Muscle of leg (tissue), 3 donors: ENCODE measurements at regions not wholly inside any gene's neighbourhood (a gene's known extent, or its start where the extent isn't known, plus 50 kb on each side); places are given as distances from the start of the nearest gene placed in this dataset.

Source experiments
- DNase-seq: peaks from one replicate; pipeline ENCODE4 v3.0.0; 2013
- H3K27ac ChIP-seq: one replicate; pipeline ENCODE4 v1.5.1; 2013; ENCODE audit warnings: mild to moderate bottlenecking, low read length, control low read depth
- H3K27me3 ChIP-seq: one replicate; pipeline ENCODE4 v1.6.1; 2013; ENCODE audit warnings: low read length; ENCODE audit not compliant: control insufficient read depth, insufficient read depth
- H3K36me3 ChIP-seq: one replicate; pipeline ENCODE4 v1.6.1; 2013; ENCODE audit warnings: low read length; ENCODE audit not compliant: control insufficient read depth, insufficient read depth
- H3K4me1 ChIP-seq: one replicate; pipeline ENCODE4 v1.6.1; 2013; ENCODE audit warnings: low read length; ENCODE audit not compliant: control insufficient read depth, insufficient read depth
- H3K4me3 ChIP-seq: one replicate; pipeline ENCODE4 v1.5.1; 2013; ENCODE audit warnings: low read length, control low read depth
- H3K9me3 ChIP-seq: replicated peaks from 2 replicates; pipeline ENCODE4 v1.6.1; 2013; ENCODE audit warnings: low read depth, low read length; ENCODE audit not compliant: control insufficient read depth
- WGBS: methylation state at CpG from one replicate; pipeline ENCODE4 v1.1.5; 2013; ENCODE audit warnings: missing lambda C conversion rate; ENCODE audit not compliant: insufficient coverage; 5-methylcytosine and 5-hydroxymethylcytosine counted together

GRCh38 chr13:76719955-76720354, 166.2 kb downstream of the KCTD12 start:
- 96% methylated on average over 2 of the region's 2 CpGs for WGBS
- no peaks in the 10 kb centered on the region for H3K9me3 ChIP-seq
- no peaks in the 10 kb centered on the region for H3K27me3 ChIP-seq
- H3K4me3 ChIP-seq, result no peak overlapping the region
- peaks cover 7% of the 10 kb centered on the region for H3K4me1 ChIP-seq
- no peaks in the 10 kb centered on the region for H3K36me3 ChIP-seq
- no peak for DNase-seq
- H3K27ac ChIP-seq, result no peak overlapping the region

- Histone ChIP-seq H3K9me3 (no peaks in the 10 kb centered on the region), H3K27me3 (no peaks in the 10 kb centered on the region), H3K36me3 (no peaks in the 10 kb centered on the region), H3K27ac (no peak overlapping the region), H3K4me1 (peaks cover 11% of the 10 kb centered on the region), H3K4me3 (no peak overlapping the region)
- no CpG with 5 or more reads among the region's 1 CpG for WGBS
- DNase-seq, result no peak
Observed at GRCh38 chr13:76717092-76717491, 169.1 kb downstream of the KCTD12 start.

- WGBS, result 8% methylated on average over 2 of the region's 5 CpGs
- Histone ChIP-seq H3K27ac (peak overlapping the region; percentile 66), H3K4me1 (peaks cover 15% of the 10 kb centered on the region), H3K9me3 (no peaks in the 10 kb centered on the region), H3K36me3 (no peaks in the 10 kb centered on the region), H3K4me3 (no peak overlapping the region), H3K27me3 (no peaks in the 10 kb centered on the region)
- peak; percentile 84 for DNase-seq
Observed at GRCh38 chr13:76715621-76716020, 170.6 kb downstream of the KCTD12 start.

GRCh38 chr13:76715075-76715474, 171.1 kb downstream of the KCTD12 start:
- H3K9me3 ChIP-seq, result no peaks in the 10 kb centered on the region
- H3K36me3 ChIP-seq, result no peaks in the 10 kb centered on the region
- WGBS, result no CpG with 5 or more reads among the region's 4 CpGs
- H3K4me1 ChIP-seq, result peaks cover 16% of the 10 kb centered on the region
- DNase-seq, result peak; percentile 92
- no peak overlapping the region for H3K4me3 ChIP-seq
- H3K27ac ChIP-seq, result peak overlapping the region; percentile 66
- no peaks in the 10 kb centered on the region for H3K27me3 ChIP-seq

- Histone ChIP-seq H3K27me3 (no peaks in the 10 kb centered on the region), H3K27ac (no peak overlapping the region), H3K4me3 (no peak overlapping the region), H3K4me1 (peaks cover 32% of the 10 kb centered on the region), H3K9me3 (no peaks in the 10 kb centered on the region), H3K36me3 (no peaks in the 10 kb centered on the region)
- DNase-seq, result no peak
- 100% methylated on average over 1 of the region's 1 CpG for WGBS
Observed at GRCh38 chr13:76713280-76713679, 172.9 kb downstream of the KCTD12 start.

GRCh38 chr13:76711550-76712182, 174.5 kb downstream of the KCTD12 start:
- H3K4me3 ChIP-seq, result no peak overlapping the region
- no CpG with 5 or more reads among the region's 3 CpGs for WGBS

GRCh38 chr13:76709851-76710250, 176.4 kb downstream of the KCTD12 start:
- no peak overlapping the region for H3K4me3 ChIP-seq
- H3K27me3 ChIP-seq, result no peaks in the 10 kb centered on the region
- H3K36me3 ChIP-seq, result no peaks in the 10 kb centered on the region
- no peaks in the 10 kb centered on the region for H3K9me3 ChIP-seq
- DNase-seq, result no peak
- WGBS, result no CpG with 5 or more reads among the region's 1 CpG
- H3K27ac ChIP-seq, result peak overlapping the region; percentile 79
- H3K4me1 ChIP-seq, result peaks cover 39% of the 10 kb centered on the region

More at GRCh38 chr13:76711550-76712182, 174.5 kb downstream of the KCTD12 start:
- peaks cover 41% of the 10 kb centered on the region for H3K4me1 ChIP-seq
- H3K27me3 ChIP-seq, result no peaks in the 10 kb centered on the region
- peak; percentile 98 for DNase-seq
- peak overlapping the region; percentile 79 for H3K27ac ChIP-seq
- no peaks in the 10 kb centered on the region for H3K9me3 ChIP-seq
- no peaks in the 10 kb centered on the region for H3K36me3 ChIP-seq

- Histone ChIP-seq H3K36me3 (no peaks in the 10 kb centered on the region), H3K9me3 (no peaks in the 10 kb centered on the region), H3K4me3 (no peak overlapping the region), H3K27ac (peak overlapping the region; percentile 57), H3K27me3 (no peaks in the 10 kb centered on the region), H3K4me1 (peaks cover 35% of the 10 kb centered on the region)
- DNase-seq, result peak; percentile 77
- WGBS, result 61% methylated on average over 3 of the region's 6 CpGs
Observed at GRCh38 chr13:76708138-76708688, 178.0 kb downstream of the KCTD12 start.

- Histone ChIP-seq H3K36me3 (no peaks in the 10 kb centered on the region), H3K9me3 (no peaks in the 10 kb centered on the region), H3K27ac (no peak overlapping the region), H3K4me3 (no peak overlapping the region), H3K4me1 (peaks cover 32% of the 10 kb centered on the region), H3K27me3 (no peaks in the 10 kb centered on the region)
- 60% methylated on average over 1 of the region's 3 CpGs for WGBS
- DNase-seq, result no peak
Observed at GRCh38 chr13:76707360-76707759, 178.8 kb downstream of the KCTD12 start.

GRCh38 chr13:76703621-76704288, 182.4 kb downstream of the KCTD12 start:
- Histone ChIP-seq H3K4me1 (peaks cover 13% of the 10 kb centered on the region), H3K36me3 (no peaks in the 10 kb centered on the region), H3K27ac (no peak overlapping the region), H3K27me3 (no peaks in the 10 kb centered on the region), H3K4me3 (no peak overlapping the region), H3K9me3 (no peaks in the 10 kb centered on the region)
- DNase-seq, result no peak
- WGBS, result no CpG with 5 or more reads among the region's 2 CpGs
